KOPT-K1 (cell line): ENCODE measurements at regions not wholly inside any gene's neighbourhood (a gene's known extent, or its start where the extent isn't known, plus 50 kb on each side); places are given as distances from the start of the nearest gene placed in this dataset.
"Not testable (repeated sequence)": the region's sequence is repeated elsewhere in the genome, so short reads cannot be mapped to it uniquely, and the experiment has no call there.

Experiments
- H3K27ac ChIP-seq: fragments of 200-600 bp; sonication (generic); 2 replicates; pipeline ENCODE4 v1.5.1; 2016; ENCODE audit warnings: antibody characterized with exemption, mild to moderate bottlenecking, low read depth, low read length; ENCODE audit not compliant: poor library complexity, severe bottlenecking
- H3K36me3 ChIP-seq: fragments of 200-600 bp; sonication (generic); 2 replicates; pipeline ENCODE4 v1.5.1; 2017; ENCODE audit warnings: antibody characterized with exemption, mild to moderate bottlenecking, low read length, moderate library complexity; ENCODE audit not compliant: insufficient read depth
- H3K9me3 ChIP-seq: fragments of 200-600 bp; sonication (generic); 2 replicates; pipeline ENCODE4 v1.5.1; 2017; ENCODE audit warnings: antibody characterized with exemption, low read length, mild to moderate bottlenecking; ENCODE audit not compliant: insufficient read depth, poor library complexity, severe bottlenecking

- not testable (repeated sequence) for H3K9me3 ChIP-seq, H3K27ac ChIP-seq, H3K36me3 ChIP-seq
Observed at GRCh38 chr2:8610775-8611174, 71.1 kb upstream of the ID2 start.

- H3K9me3 ChIP-seq = peaks cover 10% of the 10 kb centered on the region
- no peak overlapping the region for H3K27ac ChIP-seq
- no peaks in the 10 kb centered on the region for H3K36me3 ChIP-seq
Observed at GRCh38 chr2:8611246-8611645, 70.6 kb upstream of the ID2 start.

DNA sequence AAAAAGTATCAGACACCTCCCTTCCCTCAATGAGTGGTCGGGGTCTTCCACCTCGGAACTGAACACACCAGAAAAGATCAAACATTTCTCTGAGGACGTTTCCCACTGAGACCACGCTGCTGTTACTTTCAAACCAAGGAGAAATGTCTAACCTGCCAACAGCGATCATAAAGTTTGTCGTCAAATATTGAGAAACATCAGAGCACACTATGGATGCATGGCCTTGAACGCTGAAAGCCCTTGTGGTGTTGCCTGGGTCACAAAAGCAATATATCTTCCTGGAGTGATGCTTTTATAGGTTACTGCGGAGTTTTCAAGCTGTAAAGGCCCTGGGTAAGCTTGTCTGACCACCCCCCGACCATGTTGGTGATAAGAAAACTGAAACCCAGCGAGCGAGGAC is 70.2 kb upstream of the ID2 start:
- Histone ChIP-seq H3K9me3 (peaks cover 10% of the 10 kb centered on the region), H3K36me3 (no peaks in the 10 kb centered on the region), H3K27ac (no peak overlapping the region)

DNA sequence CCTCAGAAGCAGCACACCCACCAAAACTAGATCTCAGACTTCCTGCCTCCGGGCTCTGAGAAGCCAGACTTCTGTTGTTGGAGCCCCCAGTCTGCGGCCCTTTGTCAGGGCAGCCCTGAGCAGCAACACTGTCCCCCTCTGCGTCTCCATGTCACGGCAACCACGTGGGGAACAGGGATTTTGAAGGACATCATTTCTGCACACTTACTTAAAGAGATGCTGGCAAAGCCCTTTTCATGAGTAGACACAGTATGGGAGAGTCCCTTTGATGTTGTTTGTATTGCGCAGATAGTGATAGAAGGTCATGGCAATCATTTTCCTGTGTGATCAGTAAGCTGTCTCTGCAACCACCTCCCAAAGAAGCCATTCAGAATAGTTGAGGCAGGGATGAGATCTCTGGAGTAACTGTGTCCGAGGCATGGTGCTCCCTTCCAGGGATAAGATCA is 69.1 kb upstream of the ID2 start:
- Histone ChIP-seq H3K9me3 (peaks cover 10% of the 10 kb centered on the region), H3K27ac (no peak overlapping the region), H3K36me3 (no peaks in the 10 kb centered on the region)

GRCh38 chr2:8613207-8613999 is 68.5 kb upstream of the ID2 start:
- not testable (repeated sequence) for H3K9me3 ChIP-seq, H3K27ac ChIP-seq, H3K36me3 ChIP-seq

DNA sequence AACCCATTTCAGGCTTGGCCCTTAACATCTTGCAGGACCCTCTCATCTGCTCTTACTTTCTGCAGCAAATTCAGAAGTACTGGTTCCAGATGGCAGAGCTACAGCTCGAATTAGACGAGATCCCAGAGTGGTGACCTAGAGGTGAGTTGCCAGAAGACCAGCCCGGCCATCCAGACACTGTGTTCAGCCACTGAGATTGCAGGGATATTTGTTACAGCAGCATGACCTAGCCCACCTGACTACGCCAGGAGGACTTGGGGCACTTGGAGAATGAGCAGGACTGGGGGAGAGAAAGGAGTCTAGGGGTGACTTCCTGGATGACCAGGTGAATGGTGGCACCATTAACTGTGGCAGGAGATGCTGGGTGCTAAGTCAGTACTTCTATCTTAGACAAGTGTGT is 67.2 kb upstream of the ID2 start:
- peaks cover 10% of the 10 kb centered on the region for H3K9me3 ChIP-seq
- no peaks in the 10 kb centered on the region for H3K36me3 ChIP-seq
- no peak overlapping the region for H3K27ac ChIP-seq

DNA sequence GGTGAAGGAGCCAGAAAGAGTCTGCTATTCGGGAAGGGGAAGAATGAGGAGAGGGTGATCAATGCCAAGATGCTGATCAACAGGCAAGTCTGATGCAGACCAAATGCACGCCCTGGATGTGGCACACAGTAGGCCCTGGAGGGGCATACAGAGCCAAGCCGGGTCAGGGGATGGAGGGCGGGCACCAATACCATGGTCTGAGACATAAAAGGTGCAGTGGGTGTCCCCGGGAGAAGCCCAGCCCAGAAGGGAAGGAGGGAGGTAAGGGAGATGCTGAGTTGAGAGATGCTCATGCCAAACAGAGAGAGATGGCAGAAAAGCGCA is 66.6 kb upstream of the ID2 start:
- no peaks in the 10 kb centered on the region for H3K36me3 ChIP-seq

DNA sequence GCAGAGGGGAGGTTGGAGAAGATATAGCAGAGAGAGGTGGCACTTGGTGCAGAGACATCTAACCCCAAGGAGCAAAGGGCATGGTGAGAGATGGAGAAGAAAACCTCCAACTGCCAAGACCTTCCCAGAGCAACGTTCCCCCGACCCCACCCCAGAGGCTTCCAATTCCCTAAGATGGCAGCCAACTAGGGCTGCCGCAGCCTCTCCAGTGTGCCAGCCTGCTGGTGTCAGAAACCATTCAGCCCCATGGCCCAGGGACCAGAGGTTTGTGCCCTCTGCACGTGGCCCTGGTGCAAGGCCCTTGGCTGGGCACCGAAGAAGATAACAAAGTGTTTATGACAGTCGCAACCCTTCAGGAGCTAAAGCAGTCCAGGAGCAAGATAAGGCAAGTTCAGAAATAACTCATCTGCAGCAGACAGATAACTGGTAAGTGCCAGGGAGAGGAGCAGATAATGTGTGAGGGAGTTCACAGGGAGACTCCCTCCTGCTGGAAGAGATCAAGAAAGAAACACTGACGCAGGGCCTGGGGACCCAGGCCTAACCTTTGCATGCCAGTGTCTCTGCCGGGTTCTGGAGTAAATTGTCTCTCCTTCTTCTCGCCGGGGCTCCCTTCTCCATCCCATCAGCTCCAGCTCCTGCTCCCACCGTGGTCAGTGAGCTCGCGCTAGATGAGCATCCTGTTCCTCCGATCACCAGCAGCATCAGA is 66.1 kb upstream of the ID2 start:
- Histone ChIP-seq H3K27ac (no peak overlapping the region), H3K36me3 (no peaks in the 10 kb centered on the region), H3K9me3 (peaks cover 4% of the 10 kb centered on the region)

More for the DNA sequence above, 66.6 kb upstream of the ID2 start:
- H3K9me3 ChIP-seq = peaks cover 9% of the 10 kb centered on the region
- no peak overlapping the region for H3K27ac ChIP-seq

- Histone ChIP-seq H3K9me3 (no peaks in the 10 kb centered on the region), H3K36me3 (no peaks in the 10 kb centered on the region), H3K27ac (no peak overlapping the region)
Observed at GRCh38 chr2:8617048-8617447, 64.8 kb upstream of the ID2 start.

DNA sequence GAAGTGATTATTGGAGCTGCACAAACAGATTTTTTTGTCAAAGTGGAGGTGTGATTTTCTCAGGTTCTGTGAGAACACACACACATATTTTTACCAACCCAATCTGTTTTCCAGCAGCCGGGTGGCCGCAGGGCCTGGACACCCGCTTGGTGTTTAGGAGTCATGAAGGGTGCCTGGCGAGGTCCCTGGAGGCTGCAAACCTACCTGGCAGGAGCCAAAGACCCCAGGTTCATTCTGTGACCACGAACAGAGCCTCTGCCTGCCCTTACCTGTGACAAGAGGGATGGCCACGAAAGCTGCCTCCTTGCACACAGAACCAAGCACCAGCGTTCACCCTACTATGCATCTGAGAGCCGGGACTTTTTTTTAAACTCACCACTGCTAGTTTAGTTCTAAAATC is 64.3 kb upstream of the ID2 start:
- H3K27ac ChIP-seq = no peak overlapping the region
- no peaks in the 10 kb centered on the region for H3K36me3 ChIP-seq
- H3K9me3 ChIP-seq = no peaks in the 10 kb centered on the region

- Histone ChIP-seq H3K36me3 (no peaks in the 10 kb centered on the region), H3K9me3 (no peaks in the 10 kb centered on the region), H3K27ac (no peak overlapping the region)
Observed at GRCh38 chr2:8619071-8619470, 62.8 kb upstream of the ID2 start.

GRCh38 chr2:8620611-8621382 is 61.1 kb upstream of the ID2 start:
- no peaks in the 10 kb centered on the region for H3K36me3 ChIP-seq
- H3K27ac ChIP-seq = no peak overlapping the region
- no peaks in the 10 kb centered on the region for H3K9me3 ChIP-seq

GRCh38 chr2:8622199-8622911 is 59.5 kb upstream of the ID2 start:
- Histone ChIP-seq H3K27ac (no peak overlapping the region), H3K36me3 (no peaks in the 10 kb centered on the region)

GRCh38 chr2:8622924-8623465 is 58.9 kb upstream of the ID2 start:
- no peak overlapping the region for H3K27ac ChIP-seq
- H3K36me3 ChIP-seq = no peaks in the 10 kb centered on the region
- H3K9me3 ChIP-seq = no peaks in the 10 kb centered on the region

More at GRCh38 chr2:8622199-8622911, 59.5 kb upstream of the ID2 start:
- no peaks in the 10 kb centered on the region for H3K9me3 ChIP-seq

DNA sequence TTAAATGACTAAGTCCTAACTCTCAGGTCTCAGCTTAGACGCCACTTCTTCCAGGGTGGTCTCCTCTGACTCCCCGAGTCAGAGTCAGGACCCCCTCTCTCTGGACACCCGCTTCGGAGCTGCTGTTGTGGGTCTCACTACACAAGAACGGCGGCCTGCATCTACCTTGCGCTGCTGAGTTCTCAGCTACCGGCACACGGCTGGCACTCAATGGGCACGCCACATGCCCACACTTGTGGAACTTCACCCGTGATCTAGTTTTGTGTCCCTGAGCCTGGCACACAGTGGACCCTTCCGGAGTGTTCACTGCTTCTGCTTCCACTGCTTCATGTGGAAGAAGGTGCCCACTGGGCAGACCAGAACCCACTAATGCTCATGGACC is 58.3 kb upstream of the ID2 start:
- no peaks in the 10 kb centered on the region for H3K36me3 ChIP-seq
- H3K9me3 ChIP-seq = no peaks in the 10 kb centered on the region
- no peak overlapping the region for H3K27ac ChIP-seq
